Breast epithelium (tissue), 3 donors: ENCODE measurements at regions not wholly inside any gene's neighbourhood (a gene's known extent, or its start where the extent isn't known, plus 50 kb on each side); places are given as distances from the start of the nearest gene placed in this dataset.

Experiments
- POLR2A ChIP-seq: fragments of 450-650 bp; IDR thresholded peaks from one replicate; pipeline ENCODE4 v1.6.1; 2016; ENCODE audit warnings: antibody characterized with exemption, mild to moderate bottlenecking, moderate library complexity
- POLR2AphosphoS5 ChIP-seq, 3 donors: sonication (generic); formaldehyde crosslinking; IDR thresholded peaks; one replicate each; pipeline ENCODE4 v1.6.1; 2017; ENCODE audit warnings: antibody characterized with exemption in 3 of 3

DNA sequence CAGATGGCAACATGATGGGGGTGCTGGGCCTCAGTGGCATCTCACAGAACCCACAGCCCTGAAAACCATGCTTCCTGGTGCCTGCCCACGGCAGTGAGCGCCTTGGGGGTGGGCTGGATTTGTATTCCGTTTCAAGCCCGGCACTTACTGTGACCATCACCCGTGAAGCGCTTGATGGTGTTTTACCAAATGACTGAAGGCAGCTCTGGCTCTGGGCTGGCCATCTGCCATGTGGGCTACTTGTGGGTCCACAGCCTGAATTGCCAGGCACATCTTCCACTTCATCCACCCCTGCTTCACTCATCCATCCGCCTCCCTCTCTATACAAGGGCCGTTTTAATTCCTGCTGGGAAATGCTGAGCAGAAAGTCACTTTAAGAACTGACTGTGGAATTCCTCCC, 250.9 kb upstream of the GMDS start:
- TF ChIP-seq POLR2A = no peak
- TF ChIP-seq POLR2AphosphoS5 (IDR thresholded peaks at IDR 0.05) = no peak
